HEK293 (cell line): ENCODE measurements at regions not wholly inside any gene's neighbourhood (a gene's known extent, or its start where the extent isn't known, plus 50 kb on each side); places are given as distances from the start of the nearest gene placed in this dataset.

Source experiments
- CTCF ChIA-PET: fragments of 350-600 bp; formaldehyde crosslinking; extraction: SDS; loops from one replicate; lab custom pipeline; 2021; ENCODE audit warnings: antibody characterized with exemption; lab: Yijun Ruan, JAX
- POLR2A ChIA-PET: fragments of 300-600 bp; formaldehyde crosslinking; extraction: SDS; loops from one replicate; lab custom pipeline; 2020; ENCODE audit warnings: antibody characterized with exemption, inconsistent platforms; lab: Yijun Ruan, JAX
- H3K27ac ChIP-seq: fragments of 200-500 bp; sonication (Bioruptor generic); 2 replicates; pipeline ENCODE4 v1.5.1; 2014; ENCODE audit warnings: low read depth, low read length, control low read depth, inconsistent platforms; ENCODE audit errors: extremely low read depth
- H3K36me3 ChIP-seq, 2 experiments: fragments of 200-500 bp in 1 of 2; sonication (Bioruptor generic) in 1 of 2; 1 replicate in 1 of 2; 2 replicates in 1 of 2; pipeline ENCODE4 v1.5.1; 2014 to 2017; ENCODE audit warnings: inconsistent platforms in 2 of 2, low read length in 2 of 2; ENCODE audit not compliant: control insufficient read depth in 2 of 2, insufficient read depth in 1 of 2
- H3K4me1 ChIP-seq: fragments of 200-500 bp; sonication (Bioruptor generic); 2 replicates; pipeline ENCODE4 v1.5.1; 2014; ENCODE audit warnings: mild to moderate bottlenecking, low read length, inconsistent platforms; ENCODE audit not compliant: control insufficient read depth, insufficient read depth
- H3K4me3 ChIP-seq: 2 replicates; pipeline ENCODE4 v1.5.1; 2011; ENCODE audit warnings: low read depth, mild to moderate bottlenecking, control low read depth, low read length, moderate library complexity
- H3K9me3 ChIP-seq: fragments of 200-500 bp; sonication (Bioruptor generic); 2 replicates; pipeline ENCODE4 v1.5.1; 2014; ENCODE audit warnings: low read depth, low read length, inconsistent platforms; ENCODE audit not compliant: control insufficient read depth, insufficient read depth
- GLIS2 ChIP-seq: fragments of 450-650 bp; formaldehyde crosslinking; IDR thresholded peaks from 2 replicates; pipeline ENCODE4 v1.5.1; 2016; ENCODE audit warnings: missing biosample characterization, missing genetic modification characterization
- SP2 ChIP-seq: fragments of 450-650 bp; formaldehyde crosslinking; IDR thresholded peaks from 2 replicates; pipeline ENCODE4 v1.5.1; 2016; ENCODE audit warnings: missing biosample characterization, missing genetic modification characterization
- TRIM28 ChIP-seq: IDR thresholded peaks from 2 replicates; pipeline ENCODE4 v1.6.1; 2011; ENCODE audit warnings: low read length, control low read depth, borderline replicate concordance
- ZBTB21 ChIP-seq: fragments of 450-650 bp; formaldehyde crosslinking; IDR thresholded peaks from 2 replicates; pipeline ENCODE4 v1.5.1; 2017; ENCODE audit warnings: missing biosample characterization, missing genetic modification characterization
- ZFHX2 ChIP-seq: fragments of 450-650 bp; formaldehyde crosslinking; conservative IDR thresholded peaks from 2 replicates; pipeline ENCODE4 v1.5.1; 2016; ENCODE audit warnings: missing biosample characterization, missing genetic modification characterization
- ZIC2 ChIP-seq: fragments of 450-650 bp; formaldehyde crosslinking; IDR thresholded peaks from 2 replicates; pipeline ENCODE4 v1.5.1; 2016; ENCODE audit warnings: missing biosample characterization, missing genetic modification characterization
- ZNF114 ChIP-seq: fragments of 450-650 bp; formaldehyde crosslinking; IDR thresholded peaks from 2 replicates; pipeline ENCODE4 v1.5.0; 2017; ENCODE audit warnings: missing biosample characterization, missing genetic modification characterization
- ZNF148 ChIP-seq: fragments of 450-650 bp; formaldehyde crosslinking; IDR thresholded peaks from 2 replicates; pipeline ENCODE4 v1.5.0; 2017; ENCODE audit warnings: missing biosample characterization, missing genetic modification characterization, borderline replicate concordance
- ZNF18 ChIP-seq: fragments of 450-650 bp; formaldehyde crosslinking; IDR thresholded peaks from 2 replicates; pipeline ENCODE4 v1.5.1; 2016; ENCODE audit warnings: missing biosample characterization, missing genetic modification characterization
- ZNF24 ChIP-seq: fragments of 450-650 bp; formaldehyde crosslinking; IDR thresholded peaks from 2 replicates; pipeline ENCODE4 v1.5.1; 2016; ENCODE audit warnings: missing biosample characterization, missing genetic modification characterization
- ZNF248 ChIP-seq: fragments of 450-650 bp; formaldehyde crosslinking; IDR thresholded peaks from 2 replicates; pipeline ENCODE4 v1.5.1; 2017; ENCODE audit warnings: missing biosample characterization, missing genetic modification characterization
- ZNF274 ChIP-seq, 2 experiments: fragments of 200-500 bp in 1 of 2; fragments of 450-650 bp in 1 of 2; sonication (Bioruptor generic) in 1 of 2; formaldehyde crosslinking in 1 of 2; IDR thresholded peaks; 2 replicates each; pipeline versions ENCODE4 v1.5.1 to v1.6.1; 2014 to 2016; ENCODE audit warnings: borderline replicate concordance in 1 of 2, inconsistent platforms in 1 of 2, low read length in 1 of 2, missing biosample characterization in 1 of 2, missing genetic modification characterization in 1 of 2
- ZNF280D ChIP-seq: fragments of 450-650 bp; formaldehyde crosslinking; IDR thresholded peaks from 2 replicates; pipeline ENCODE4 v1.5.1; 2016; ENCODE audit warnings: missing biosample characterization, missing genetic modification characterization
- ZNF292 ChIP-seq: fragments of 450-650 bp; formaldehyde crosslinking; IDR thresholded peaks from 2 replicates; pipeline ENCODE4 v1.5.1; 2016; ENCODE audit warnings: low read depth, missing biosample characterization, missing genetic modification characterization, borderline replicate concordance
- ZNF302 ChIP-seq: fragments of 450-650 bp; formaldehyde crosslinking; IDR thresholded peaks from 2 replicates; pipeline ENCODE4 v1.5.1; 2016; ENCODE audit warnings: missing biosample characterization, missing genetic modification characterization, low read depth
- ZNF596 ChIP-seq: fragments of 450-650 bp; IDR thresholded peaks from 2 replicates; pipeline ENCODE4 v1.5.0; 2018; ENCODE audit warnings: missing biosample characterization, mild to moderate bottlenecking, missing genetic modification characterization, moderate library complexity
- ZNF621 ChIP-seq: fragments of 450-650 bp; formaldehyde crosslinking; IDR thresholded peaks from 2 replicates; pipeline ENCODE4 v1.5.1; 2017; ENCODE audit warnings: missing biosample characterization, missing genetic modification characterization
- ZNF626 ChIP-seq: fragments of 450-650 bp; sonication (Bioruptor Pico); formaldehyde crosslinking; IDR thresholded peaks from 2 replicates; pipeline ENCODE4 v1.5.1; 2018; ENCODE audit warnings: missing biosample characterization, missing genetic modification characterization, inconsistent platforms
- ZNF664 ChIP-seq: fragments of 450-650 bp; formaldehyde crosslinking; IDR thresholded peaks from 2 replicates; pipeline ENCODE4 v1.5.1; 2016; ENCODE audit warnings: missing biosample characterization, missing genetic modification characterization
- ZNF704 ChIP-seq: fragments of 450-650 bp; formaldehyde crosslinking; IDR thresholded peaks from 2 replicates; pipeline ENCODE4 v1.5.1; 2016; ENCODE audit warnings: missing biosample characterization, missing genetic modification characterization
- ZNF76 ChIP-seq: fragments of 450-650 bp; formaldehyde crosslinking; IDR thresholded peaks from 2 replicates; pipeline ENCODE4; 2016; ENCODE audit warnings: low read depth, missing biosample characterization, missing genetic modification characterization, borderline replicate concordance
- ZNF791 ChIP-seq: fragments of 450-650 bp; formaldehyde crosslinking; IDR thresholded peaks from 2 replicates; pipeline ENCODE4 v1.5.1; 2016; ENCODE audit warnings: missing biosample characterization, missing genetic modification characterization
- ZSCAN23 ChIP-seq: fragments of 450-650 bp; formaldehyde crosslinking; IDR thresholded peaks from 2 replicates; pipeline ENCODE4 v1.5.1; 2016; ENCODE audit warnings: missing biosample characterization, missing genetic modification characterization

GRCh38 chr10:43790147-43790546 lies 141.5 kb upstream of the ZNF32 start:
- ChIA-PET POLR2A (no interaction called here), CTCF (no interaction called here)
- Histone ChIP-seq H3K9me3 (no peaks in the 10 kb centered on the region), H3K27ac (no peak overlapping the region), H3K4me3 (no peak overlapping the region), H3K4me1 (no peaks in the 10 kb centered on the region), H3K36me3 (no peaks in the 10 kb centered on the region)
- TF ChIP-seq ZNF302 (tag by site-specific recombination) (no peak), GLIS2 (tag by site-specific recombination) (no peak), ZNF148 (tag by site-specific recombination) (no peak), ZNF24 (tag by site-specific recombination) (no peak), ZFHX2 (no peak), ZSCAN23 (tag by site-specific recombination) (no peak), ZNF704 (no peak), ZNF626 (tag by site-specific recombination) (no peak), ZIC2 (tag by site-specific recombination) (no peak), ZBTB21 (tag by site-specific recombination) (no peak), ZNF596 (tag by site-specific recombination) (no peak), ZNF76 (tag by site-specific recombination) (no peak), ZNF664 (tag by site-specific recombination) (no peak), ZNF114 (tag by site-specific recombination) (no peak), ZNF292 (tag by site-specific recombination) (no peak)

- POLR2A ChIA-PET, result no interaction called here
- Histone ChIP-seq H3K4me3 (no peak overlapping the region), H3K9me3 (no peaks in the 10 kb centered on the region), H3K27ac (no peak overlapping the region), H3K4me1 (no peaks in the 10 kb centered on the region; the same call in 1 of the 2 replicates), H3K36me3 (no peaks in the 10 kb centered on the region)
- CTCF ChIA-PET, result interaction anchor here (0.7 to 1.3 kb wide), 3 partner anchors 9 to 96 kb away, joined by 3 read pairs; no protein-coding TSS in a partner anchor
- TF ChIP-seq ZNF280D (tag by site-specific recombination) (no peak), ZNF791 (tag by site-specific recombination) (no peak), ZNF248 (tag by site-specific recombination) (no peak), SP2 (no peak), ZNF18 (tag by site-specific recombination) (no peak), TRIM28 (peak; percentile 33; the same call in 1 of the 2 replicates), ZNF274 (IDR thresholded peaks at IDR 0.05; ENCODE audit: low read length) (no peak), ZNF274 (tag by site-specific recombination; IDR thresholded peaks at IDR 0.05; ENCODE audit: borderline replicate concordance) (no peak), ZNF621 (tag by site-specific recombination) (no peak)
Measured at GRCh38 chr10:43785252-43785651, 136.6 kb upstream of the ZNF32 start.
